ENCODE measurements at regions not wholly inside any gene's neighbourhood (a gene's known extent, or its start where the extent isn't known, plus 50 kb on each side); places are given as distances from the start of the nearest gene placed in this dataset.

- no peak for DNase-seq
These were observed 168.4 kb downstream of the ZFP36L2 start for GRCh38 chr2:43057742-43058725.

GRCh38 chr2:43057026-43057741 lies 169.2 kb downstream of the ZFP36L2 start:
- peak; percentile 24 to 92 (median 80) for DNase-seq

DNA sequence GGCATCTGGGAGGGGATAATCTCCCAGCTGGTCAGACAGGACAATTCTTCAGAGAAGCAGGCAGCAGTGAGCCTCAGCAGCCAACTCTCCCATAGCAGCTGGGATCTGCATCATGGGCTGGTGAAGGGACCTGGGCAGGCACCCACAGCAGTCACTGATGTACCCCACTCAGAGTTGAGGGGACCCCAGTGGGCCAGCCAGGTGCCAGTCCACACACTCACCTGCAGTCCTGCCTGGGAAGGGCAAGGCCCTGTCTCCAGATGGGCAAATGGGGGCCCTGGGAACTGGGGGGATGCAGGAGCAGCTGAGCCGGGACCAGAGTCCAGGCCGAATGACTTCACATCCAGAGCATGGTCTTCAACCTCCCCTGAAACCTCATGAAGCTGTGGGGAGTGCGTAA lies 170.4 kb downstream of the ZFP36L2 start:
- DNase-seq, result no peak

DNA sequence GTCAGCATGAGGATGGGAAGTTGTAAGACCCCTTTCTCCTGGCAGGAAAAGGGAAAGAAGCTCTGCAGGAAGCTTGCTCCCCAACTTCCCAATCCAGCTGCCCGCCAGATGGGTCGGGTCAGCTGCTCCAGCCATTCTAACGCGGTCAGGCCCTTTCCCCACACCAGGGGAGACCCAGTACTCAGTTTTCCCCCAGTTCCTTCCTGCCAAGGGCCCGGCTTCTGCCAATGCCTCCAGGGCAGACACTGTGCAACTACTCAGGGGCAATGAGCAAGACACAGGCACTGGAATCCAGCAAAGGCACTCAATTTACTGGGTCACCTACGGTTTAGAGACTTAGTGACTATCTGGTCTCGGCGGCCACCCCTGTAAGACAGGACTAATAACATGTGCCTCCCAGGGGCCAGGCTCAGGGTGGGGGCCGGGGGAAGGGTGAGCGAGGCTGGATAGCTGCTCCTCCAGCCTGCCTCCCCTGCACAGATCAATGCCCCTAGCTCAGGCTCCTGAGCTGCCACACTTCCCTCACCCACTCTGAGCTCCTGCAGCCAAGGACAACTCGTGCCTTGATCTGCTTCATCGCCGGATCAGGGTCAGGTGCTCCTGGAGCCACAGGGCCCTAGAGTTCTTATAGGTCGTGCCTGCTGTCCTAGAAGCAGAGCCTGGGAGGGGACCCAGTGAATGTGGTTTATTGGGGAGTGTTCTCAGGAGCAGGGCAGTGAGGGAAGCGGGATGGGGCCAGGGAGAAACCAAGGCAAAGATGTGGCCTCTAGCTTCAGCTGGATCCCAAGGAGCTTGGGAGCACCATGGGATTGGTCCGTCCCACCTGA lies 171.1 kb downstream of the ZFP36L2 start:
- DNase-seq, result no peak

DNA sequence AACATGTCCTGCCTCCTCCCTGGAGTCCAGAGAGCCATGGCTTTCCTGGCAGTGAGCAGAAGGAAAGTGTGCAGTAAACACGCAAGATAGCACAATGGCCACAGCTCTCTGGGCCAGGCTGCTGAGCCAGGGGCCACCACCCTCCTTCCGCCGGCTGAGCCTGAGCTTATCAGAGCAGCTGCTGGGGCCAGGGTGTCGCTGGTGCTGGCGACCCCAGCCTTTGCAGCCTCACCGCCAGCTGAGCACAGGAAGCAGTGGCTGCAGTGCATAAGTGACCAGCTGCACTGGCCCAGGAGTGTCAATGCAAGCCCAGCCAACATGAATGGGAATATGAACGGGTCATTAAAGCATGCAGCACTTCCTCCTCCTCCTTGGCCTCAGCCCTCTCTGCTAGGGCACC lies 172.0 kb downstream of the ZFP36L2 start:
- DNase-seq, result peak in 1 of 56 donors; percentile 26

DNA sequence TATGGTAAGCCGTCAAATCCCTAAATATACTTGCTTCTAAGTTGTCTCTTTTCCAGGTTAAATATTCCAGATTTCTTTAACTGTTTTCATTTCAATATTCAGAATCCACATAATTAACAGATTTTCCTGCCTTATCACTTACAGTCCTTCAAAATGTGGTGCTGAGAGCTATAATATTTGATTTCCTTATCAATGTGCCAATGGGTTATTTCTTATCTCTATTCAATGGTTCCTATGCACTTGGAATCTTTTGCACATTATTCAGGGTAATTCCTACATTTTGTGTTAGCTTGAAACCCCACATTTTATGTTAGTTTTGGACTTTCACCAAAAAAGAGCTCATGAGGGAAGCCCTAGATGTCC lies 173.5 kb downstream of the ZFP36L2 start:
- no peak for DNase-seq

- no peak for DNase-seq
These were observed 174.0 kb downstream of the ZFP36L2 start for GRCh38 chr2:43052204-43052943.

DNA sequence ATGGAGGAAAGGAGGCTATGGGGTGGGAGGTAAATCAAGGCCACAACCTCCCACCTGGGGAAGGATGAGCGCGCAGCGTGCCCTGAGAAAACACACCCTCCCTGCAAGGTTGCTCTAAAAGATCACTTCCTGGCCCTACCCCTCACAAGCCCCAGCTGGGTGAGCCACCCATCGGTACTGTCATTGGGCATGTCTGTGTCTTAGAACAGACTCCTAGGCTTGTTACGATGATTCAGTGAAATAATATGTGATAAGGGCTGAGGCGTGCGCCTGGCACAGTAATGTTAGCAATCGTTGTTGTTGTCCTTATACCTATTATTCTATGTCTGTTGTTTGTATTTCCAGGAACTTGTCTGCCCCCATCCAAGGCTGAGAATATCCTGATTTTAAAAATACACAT lies 175.1 kb downstream of the ZFP36L2 start:
- DNase-seq, result no peak

- no peak for DNase-seq
These were observed 175.5 kb downstream of the ZFP36L2 start for GRCh38 chr2:43050866-43051265.

DNA sequence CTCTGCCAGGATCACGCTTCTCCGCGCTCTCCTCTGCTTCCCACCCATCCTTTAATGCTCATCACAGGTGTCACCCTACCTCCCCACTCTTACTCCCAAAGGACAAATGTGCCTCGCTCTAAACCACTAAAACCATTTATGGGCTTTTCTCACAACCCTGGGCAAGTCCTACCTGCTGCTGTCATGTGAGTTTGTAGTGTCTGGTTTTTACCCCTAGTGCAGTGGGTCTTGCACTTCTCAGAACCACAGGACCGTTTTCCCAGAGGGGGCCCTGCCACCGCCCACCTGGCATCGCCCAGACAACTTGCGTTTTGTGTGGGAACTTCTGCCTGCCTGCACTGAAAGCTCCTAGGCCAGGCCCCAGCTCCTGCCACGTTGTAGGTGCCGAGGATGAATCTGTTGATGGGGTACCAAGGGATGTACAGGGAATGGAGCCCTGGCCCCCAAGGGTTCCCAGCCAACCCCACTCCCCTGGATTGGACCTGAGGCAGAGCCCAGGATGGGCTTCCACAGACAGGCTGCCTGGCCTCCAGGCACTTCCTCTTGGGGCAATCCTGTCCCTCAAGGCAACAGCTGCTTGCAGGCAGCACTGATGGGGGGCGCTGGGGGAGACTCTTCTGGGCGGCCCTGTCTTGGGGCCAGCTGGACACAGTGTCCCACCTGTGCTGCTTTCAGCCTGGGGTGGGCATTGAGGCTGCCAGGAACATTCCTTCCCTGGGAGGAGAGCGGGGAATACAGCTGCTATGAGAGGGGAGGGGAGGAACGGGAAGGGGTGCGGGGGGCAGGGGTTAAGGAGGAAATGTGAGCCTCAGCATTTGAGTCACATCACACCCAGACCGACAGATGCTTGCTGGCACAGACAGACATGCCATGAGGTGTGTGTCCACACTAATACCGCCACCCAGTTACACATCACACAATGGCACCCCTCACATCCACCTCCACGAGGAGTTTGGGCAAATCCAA lies 176.3 kb downstream of the ZFP36L2 start:
- no peak for DNase-seq

DNA sequence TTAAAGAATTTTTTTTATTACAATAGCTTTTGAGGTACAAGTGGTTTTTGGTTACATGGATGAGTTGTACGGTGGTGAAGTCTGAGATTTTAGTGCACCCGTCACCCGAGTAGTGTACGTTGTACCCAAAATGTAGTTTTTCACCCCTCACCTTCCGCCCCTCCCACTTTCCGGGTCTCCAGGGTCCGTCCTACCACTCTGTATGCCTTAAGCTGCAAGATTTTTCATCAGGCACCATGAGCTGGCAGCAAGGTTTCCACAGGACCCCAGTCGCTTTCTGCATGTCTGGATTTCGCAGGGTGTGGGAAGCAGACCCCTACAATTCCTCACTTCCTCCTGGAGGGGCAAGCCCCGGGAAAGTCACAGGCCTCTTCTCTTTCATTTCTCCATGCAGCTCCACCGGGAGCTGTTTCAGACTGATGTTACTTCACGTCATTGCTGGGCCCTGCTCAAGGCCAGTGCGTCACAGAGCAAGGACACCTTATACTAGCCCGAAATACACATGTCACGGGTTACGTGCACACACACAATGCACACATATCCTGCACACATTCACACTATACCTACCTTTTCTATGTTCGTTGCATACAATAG lies 179.1 kb downstream of the ZFP36L2 start:
- DNase-seq, result no peak

- DNase-seq, result no peak
These were observed 180.5 kb downstream of the ZFP36L2 start for GRCh38 chr2:43045866-43046265.

- no peak for DNase-seq
These were observed 182.2 kb downstream of the ZFP36L2 start for GRCh38 chr2:43044093-43044681.

GRCh38 chr2:43043553-43043870 lies 182.9 kb downstream of the ZFP36L2 start:
- no peak for DNase-seq

DNA sequence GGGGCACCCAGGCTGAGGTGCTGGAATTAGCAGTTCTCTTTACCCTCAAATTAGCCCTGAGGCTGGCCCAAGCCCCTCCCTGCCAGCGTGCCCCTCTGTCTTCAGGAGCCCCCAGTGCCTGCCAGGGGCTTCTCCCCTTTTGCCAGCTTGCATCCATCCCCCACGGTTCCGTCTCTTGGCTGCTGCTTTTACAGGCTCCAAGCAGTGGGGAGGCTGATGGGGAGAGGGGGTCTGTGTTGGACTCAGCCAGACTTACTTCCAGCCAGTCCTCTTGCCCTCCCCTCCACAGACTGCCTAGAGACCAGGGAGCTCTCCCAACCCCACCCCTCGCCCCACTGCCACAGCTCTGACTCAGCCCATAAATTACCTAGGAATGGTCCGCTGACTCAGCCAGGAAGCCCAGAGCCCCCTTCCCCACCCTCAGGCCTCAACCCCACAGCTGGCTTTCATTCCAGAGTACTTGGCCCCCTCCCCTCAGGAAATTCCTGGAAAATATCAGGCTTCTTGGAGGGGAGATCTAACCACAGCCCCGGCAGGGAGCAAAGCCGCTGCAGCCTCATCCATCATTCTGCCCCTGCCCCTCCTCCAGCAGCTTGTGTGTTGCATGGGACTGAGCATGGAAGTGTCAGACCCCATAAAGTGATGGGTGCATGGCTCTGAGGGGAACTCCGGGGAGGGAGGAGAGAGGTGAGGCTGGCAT lies 184.6 kb downstream of the ZFP36L2 start:
- no peak for DNase-seq

DNA sequence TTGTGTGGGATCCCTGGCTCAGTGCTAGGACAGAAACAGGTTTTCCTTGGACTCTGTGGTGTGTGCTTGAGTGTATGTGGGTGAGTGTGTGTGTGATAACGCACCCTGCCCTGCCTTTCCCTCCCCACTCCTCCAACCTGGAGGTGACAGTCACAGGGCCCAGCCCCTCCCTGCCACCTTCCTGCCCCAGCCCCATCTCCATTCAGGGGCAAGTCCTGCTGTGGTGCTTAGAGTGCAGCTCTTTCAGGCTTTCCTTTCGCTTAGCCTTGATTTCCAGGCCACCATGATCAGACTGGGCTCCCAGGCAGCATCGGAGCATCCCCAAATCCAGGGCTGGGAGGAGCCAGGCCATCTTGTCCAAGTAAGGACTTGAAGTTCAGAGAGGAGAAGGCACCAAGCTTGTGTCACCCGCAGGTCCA lies 185.2 kb downstream of the ZFP36L2 start:
- no peak for DNase-seq

DNA sequence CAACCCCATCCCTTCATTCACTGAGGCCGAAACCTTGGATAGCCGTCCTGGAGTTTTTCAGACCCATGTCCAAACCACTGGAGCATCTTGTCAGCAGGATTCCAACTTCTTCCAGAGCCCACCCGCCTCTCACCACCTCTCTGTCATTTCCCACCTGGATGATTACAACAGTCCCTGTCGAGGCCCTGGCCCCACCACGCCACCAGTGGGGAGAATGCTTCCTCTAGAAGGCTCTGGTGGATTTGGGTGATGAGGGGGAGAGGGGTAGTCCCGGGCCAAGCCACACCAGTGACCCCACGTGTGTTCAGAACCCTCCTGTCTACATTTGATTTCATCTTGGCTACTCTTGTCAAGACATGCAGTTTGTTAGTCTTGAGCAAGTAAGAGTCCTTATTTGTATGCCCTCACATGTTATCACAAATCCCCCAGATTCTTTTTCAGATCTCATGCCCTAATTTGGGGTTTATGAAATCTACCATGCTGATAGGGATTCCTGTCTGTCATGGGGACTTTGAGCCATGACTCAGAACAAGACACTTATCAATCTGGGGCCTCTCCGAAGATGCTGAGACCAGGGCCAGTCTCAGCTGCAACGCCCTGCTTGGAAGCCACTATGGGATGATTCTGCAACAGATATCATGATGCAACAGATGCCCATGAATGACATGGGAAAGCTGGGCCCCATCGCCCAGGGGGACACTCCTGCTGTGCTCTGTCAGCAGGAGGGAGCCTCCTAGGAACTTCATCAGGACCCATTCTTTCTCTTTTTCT lies 186.1 kb downstream of the ZFP36L2 start:
- DNase-seq, result no peak

Measured in amygdala (tissue), 56 donors.